IMR-90 (cell line): ENCODE measurements at regions not wholly inside any gene's neighbourhood (a gene's known extent, or its start where the extent isn't known, plus 50 kb on each side); places are given as distances from the start of the nearest gene placed in this dataset.

ENCODE experiments used
- ATAC-seq: fragments of 200-7000 bp; cut with Tn5 transposase; 2 replicates; pipeline ENCODE4 v1.9.1; 2020; ENCODE audit warnings: low read depth, mild to moderate bottlenecking, moderate library complexity
- BruUV-seq: library from RNA; stranded (reverse); fragments of 400-500 nt; replicated peaks from 2 replicates; lab custom pipeline; 2021; lab: Mats Ljungman, UMichigan
- CTCF ChIA-PET: fragments of 300-600 bp; formaldehyde crosslinking; extraction: SDS; loops from one replicate; lab custom pipeline; 2021; ENCODE audit warnings: antibody characterized with exemption; lab: Yijun Ruan, JAX
- POLR2A ChIA-PET: fragments of 300-600 bp; sonication (Branson Sonifier 250); formaldehyde crosslinking; loops from one replicate; lab custom pipeline; 2022; ENCODE audit warnings: antibody characterized with exemption; ENCODE audit not compliant: unreplicated experiment; lab: Charles Lee
- DNase-seq: peaks from one replicate; pipeline ENCODE4 v3.0.0; 2013
- H2AFZ ChIP-seq: replicated peaks from 2 replicates; pipeline ENCODE3; 2013; ENCODE audit warnings: low read length, mild to moderate bottlenecking; ENCODE audit not compliant: poor library complexity
- H2AK5ac ChIP-seq: 2 replicates; pipeline ENCODE4 v1.6.1; 2013; ENCODE audit warnings: low read depth, low read length, inconsistent platforms
- H2AK9ac ChIP-seq: replicated peaks from 2 replicates; pipeline ENCODE3; 2013; ENCODE audit warnings: mild to moderate bottlenecking, low read depth, low read length, moderate library complexity; ENCODE audit not compliant: poor library complexity
- H2BK120ac ChIP-seq: 2 replicates; pipeline ENCODE4 v1.6.1; 2013; ENCODE audit warnings: low read depth, low read length, inconsistent platforms
- H2BK15ac ChIP-seq: 3 replicates; pipeline ENCODE4 v1.6.1; 2013; ENCODE audit warnings: low read depth, low read length, inconsistent platforms
- H2BK20ac ChIP-seq: 2 replicates; pipeline ENCODE4 v1.6.1; 2013; ENCODE audit warnings: low read depth, mild to moderate bottlenecking, inconsistent platforms, low read length, moderate library complexity
- H2BK5ac ChIP-seq: 2 replicates; pipeline ENCODE4 v1.6.1; 2013; ENCODE audit warnings: mild to moderate bottlenecking, low read depth, low read length, inconsistent platforms; ENCODE audit not compliant: poor library complexity, severe bottlenecking
- H3K14ac ChIP-seq: replicated peaks from 2 replicates; pipeline ENCODE4 v1.6.1; 2013; ENCODE audit warnings: low read depth, low read length, inconsistent platforms
- H3K18ac ChIP-seq: 2 replicates; pipeline ENCODE4 v1.6.1; 2013; ENCODE audit warnings: low read depth, low read length, control low read depth
- H3K23ac ChIP-seq: 2 replicates; pipeline ENCODE4 v1.6.1; 2013; ENCODE audit warnings: low read depth, low read length, inconsistent platforms
- H3K27ac ChIP-seq: 2 replicates; pipeline ENCODE4 v1.5.1; 2013; ENCODE audit warnings: mild to moderate bottlenecking, control low read depth, low read length; ENCODE audit not compliant: insufficient read depth
- H3K27me3 ChIP-seq: 2 replicates; pipeline ENCODE4 v1.6.1; 2013; ENCODE audit warnings: low read length; ENCODE audit not compliant: control insufficient read depth, insufficient read depth
- H3K36me3 ChIP-seq: 2 replicates; pipeline ENCODE4 v1.6.1; 2013; ENCODE audit warnings: low read length, mixed read lengths; ENCODE audit not compliant: control insufficient read depth, insufficient read depth
- H3K4ac ChIP-seq: 2 replicates; pipeline ENCODE4 v1.6.1; 2013; ENCODE audit warnings: low read depth, low read length, inconsistent platforms
- H3K4me1 ChIP-seq: 2 replicates; pipeline ENCODE4 v1.6.1; 2013; ENCODE audit warnings: low read length, mixed read lengths; ENCODE audit not compliant: control insufficient read depth, insufficient read depth
- H3K4me2 ChIP-seq: 2 replicates; pipeline ENCODE4 v1.6.1; 2013; ENCODE audit warnings: low read depth, mild to moderate bottlenecking, control low read depth, low read length, moderate library complexity
- H3K4me3 ChIP-seq: 2 replicates; pipeline ENCODE4 v1.5.1; 2013; ENCODE audit warnings: low read depth, mild to moderate bottlenecking, control low read depth, low read length, moderate library complexity; ENCODE audit not compliant: insufficient read depth
- H3K56ac ChIP-seq: 2 replicates; pipeline ENCODE4 v1.6.1; 2013; ENCODE audit warnings: low read length, inconsistent platforms; ENCODE audit not compliant: insufficient read depth; ENCODE audit errors: extremely low read depth
- H3K79me1 ChIP-seq, 2 experiments: 2 replicates each; pipeline ENCODE4 v1.6.1; 2013; ENCODE audit warnings: low read length in 2 of 2, inconsistent platforms in 1 of 2, low read depth in 1 of 2
- H3K9ac ChIP-seq: 2 replicates; pipeline ENCODE4 v1.6.1; 2013; ENCODE audit warnings: low read depth, low read length, control low read depth
- H3K9me1 ChIP-seq: 2 replicates; pipeline ENCODE4 v1.6.1; 2013; ENCODE audit warnings: low read length, inconsistent platforms; ENCODE audit not compliant: insufficient read depth
- H3K9me3 ChIP-seq: 2 replicates; pipeline ENCODE4 v1.6.1; 2013; ENCODE audit warnings: low read length; ENCODE audit not compliant: control insufficient read depth, insufficient read depth
- H4K20me1 ChIP-seq: 2 replicates; pipeline ENCODE4 v1.6.1; 2013; ENCODE audit warnings: low read length, inconsistent platforms; ENCODE audit not compliant: insufficient read depth
- H4K5ac ChIP-seq: 2 replicates; pipeline ENCODE4 v1.6.1; 2013; ENCODE audit warnings: mild to moderate bottlenecking, low read depth, low read length, control low read depth
- H4K8ac ChIP-seq, 2 experiments: 2 replicates each; pipeline ENCODE4 v1.6.1; 2013; ENCODE audit warnings: low read depth in 2 of 2, low read length in 2 of 2, control low read depth in 1 of 2, inconsistent platforms in 1 of 2
- H4K91ac ChIP-seq: 2 replicates; pipeline ENCODE4 v1.6.1; 2013; ENCODE audit warnings: low read depth, low read length, inconsistent platforms; ENCODE audit not compliant: insufficient read depth
- FOS ChIP-seq: fragments of 150-350 bp; IDR thresholded peaks from 2 replicates; pipeline ENCODE4 v1.6.1; 2016; ENCODE audit warnings: low read depth, low read length
- WGBS, 2 experiments: methylation state at CpG; one replicate each; pipeline versions ENCODE4 v1.1.5 to v1.1.7; 2013; ENCODE audit warnings: missing lambda C conversion rate in 2 of 2; ENCODE audit not compliant: insufficient read length in 1 of 2; ENCODE audit errors: extremely low coverage in 2 of 2; 5-methylcytosine and 5-hydroxymethylcytosine counted together
- dilution Hi-C: fragments of 300-500 bp; cut with HindIII; formaldehyde crosslinking; loops from one replicate; pipeline ENCODE4 v1.14.3; 2018; ENCODE audit warnings: low sequenced_read_pairs; ENCODE audit not compliant: unreplicated experiment
- in situ Hi-C: fragments of 300-500 bp; cut with MboI; formaldehyde crosslinking; loops from 3 replicates; pipeline ENCODE4 v1.14.3; 2019; ENCODE audit warnings: low sequenced_read_pairs, inconsistent platforms, mixed read lengths
- intact Hi-C: fragments of 100-400 bp; cut with micrococcal nuclease; formaldehyde crosslinking; loops from 2 replicates; pipeline ENCODE4 v1.10.0; 2022

DNA sequence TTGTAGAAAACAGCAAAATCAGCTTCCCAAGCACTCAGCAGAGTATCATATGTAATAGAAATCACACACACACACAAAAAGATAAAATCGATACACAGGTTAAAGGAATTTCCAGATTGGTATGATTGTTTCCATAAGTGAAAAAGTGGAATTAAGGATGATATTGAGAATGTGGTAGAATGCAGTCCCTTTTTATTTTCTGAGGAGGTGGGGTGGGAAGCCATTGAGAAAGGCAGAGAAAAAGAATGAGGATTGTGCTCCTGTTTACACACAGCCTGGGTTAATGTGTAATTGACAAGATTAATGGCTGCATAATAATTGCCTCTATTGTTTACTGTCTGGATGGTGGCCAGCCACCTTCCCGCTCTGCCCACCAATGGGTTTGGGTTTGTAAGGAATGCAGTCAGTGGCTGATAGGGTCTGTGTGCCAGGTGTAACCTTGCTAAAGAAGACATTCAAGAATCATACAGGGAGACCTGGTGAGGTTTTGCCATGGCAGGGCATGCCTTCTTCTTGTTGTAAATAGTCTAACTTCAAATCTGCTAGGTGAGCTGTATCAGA lies 177.2 kb upstream of the MAP3K1 start:
- H3K36me3 ChIP-seq: no peaks in the 10 kb centered on the region
- no peak overlapping the region for H3K4me3 ChIP-seq
- peak overlapping the region; percentile 76; the same call in 1 of the 2 replicates for H2BK120ac ChIP-seq
- no peak overlapping the region for H3K56ac ChIP-seq
- peak overlapping the region; percentile 69; the same call in 1 of the 2 replicates for H3K4ac ChIP-seq
- 0 out of 4 replicates have a peak overlapping the region, but pooled peaks of 1 of the 2 experiments have one; percentile 56 for H4K8ac ChIP-seq
- H3K18ac ChIP-seq: no peak overlapping the region
- DNase-seq: no peak
- no CpG with 5 or more reads among the region's 2 CpGs for WGBS, 2 experiments
- ChIA-PET CTCF (no interaction called here), POLR2A (no interaction called here)
- no peak overlapping the region for H2BK5ac ChIP-seq
- H2BK20ac ChIP-seq: peak overlapping the region; percentile 46
- H4K20me1 ChIP-seq: no peaks in the 10 kb centered on the region
- intact Hi-C loops: no loop called here
- no peak for TF ChIP-seq FOS
- peak overlapping the region; percentile 34 for H2AK9ac ChIP-seq
- H2AK5ac ChIP-seq: peak overlapping the region; percentile 17
- ATAC-seq: no peak
- H4K91ac ChIP-seq: no peak overlapping the region; the same call in 1 of the 2 replicates
- no peak overlapping the region for H2AFZ ChIP-seq
- in situ Hi-C loops: no loop called here
- peak overlapping the region; percentile 45; the same call in 2 of the 3 replicates for H2BK15ac ChIP-seq
- dilution Hi-C loops: no loop called here
- peaks cover 2% of the 10 kb centered on the region; the same call in 1 of the 2 replicates for H3K9me1 ChIP-seq
- no peak overlapping the region for H3K9ac ChIP-seq
- no peak overlapping the region for H3K4me2 ChIP-seq
- 0 out of 2 replicates have a peak overlapping the region, but pooled peaks have one; percentile 9 for H3K14ac ChIP-seq
- H3K9me3 ChIP-seq: no peaks in the 10 kb centered on the region
- H3K27ac ChIP-seq: no peak overlapping the region
- no peak overlapping the region for H3K23ac ChIP-seq
- H3K4me1 ChIP-seq: peaks cover 11% of the 10 kb centered on the region; the same call in 1 of the 2 replicates
- 0 out of 2 replicates have a peak, but pooled peaks cover 2% of the 10 kb centered on the region for H3K27me3 ChIP-seq
- H4K5ac ChIP-seq: no peak overlapping the region
- BruUV-seq: no TSS peak
- no peaks in the 10 kb centered on the region for H3K79me1 ChIP-seq
